GM19025 (cell line): ENCODE measurements at regions not wholly inside any gene's neighbourhood (a gene's known extent, or its start where the extent isn't known, plus 50 kb on each side); places are given as distances from the start of the nearest gene placed in this dataset.

Experiments
- ATAC-seq: cut with Tn5 transposase; IDR thresholded peaks from one replicate; pipeline ENCODE4 v1.9.1; 2021; ENCODE audit warnings: mild to moderate bottlenecking, low read depth, moderate library complexity; ENCODE audit not compliant: unreplicated experiment

DNA sequence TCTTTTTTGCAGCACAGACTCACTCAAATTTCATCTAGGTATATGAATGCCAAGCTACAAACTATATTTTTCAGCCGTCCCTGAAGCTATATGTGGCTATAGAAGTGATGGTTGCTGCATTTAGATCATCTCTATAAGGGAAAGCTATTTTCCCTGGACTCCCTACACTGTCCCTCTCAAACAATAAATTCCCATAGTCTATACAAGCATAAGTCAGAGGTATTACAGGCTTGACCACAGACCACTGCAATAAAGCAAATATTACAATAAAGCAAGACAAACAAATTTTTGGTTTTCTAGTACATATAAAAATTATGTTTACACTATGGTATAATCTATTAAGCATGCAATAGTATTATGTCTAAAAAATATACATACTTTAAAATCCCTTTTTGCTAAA lies 1015.5 kb upstream of the LRRN3 start:
- ATAC-seq = no peak

DNA sequence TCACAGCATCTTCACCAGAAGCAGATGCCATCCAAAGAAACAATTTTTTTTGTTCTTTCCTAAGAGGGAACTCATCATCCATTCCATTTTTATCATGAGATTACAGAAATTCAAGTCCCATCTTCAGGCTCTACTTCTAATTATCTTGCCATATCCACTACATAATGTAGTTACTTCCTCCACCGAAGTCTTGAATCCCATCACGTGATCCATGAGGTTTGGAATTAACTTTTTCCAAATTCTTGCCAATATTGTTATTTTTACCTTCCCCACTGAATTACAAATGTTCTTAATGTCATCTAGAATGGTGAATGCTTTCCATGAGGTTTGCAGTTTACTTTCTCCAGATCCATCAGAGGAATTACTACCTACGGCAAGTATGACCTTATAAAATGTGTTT lies 1014.7 kb upstream of the LRRN3 start:
- no peak for ATAC-seq

DNA sequence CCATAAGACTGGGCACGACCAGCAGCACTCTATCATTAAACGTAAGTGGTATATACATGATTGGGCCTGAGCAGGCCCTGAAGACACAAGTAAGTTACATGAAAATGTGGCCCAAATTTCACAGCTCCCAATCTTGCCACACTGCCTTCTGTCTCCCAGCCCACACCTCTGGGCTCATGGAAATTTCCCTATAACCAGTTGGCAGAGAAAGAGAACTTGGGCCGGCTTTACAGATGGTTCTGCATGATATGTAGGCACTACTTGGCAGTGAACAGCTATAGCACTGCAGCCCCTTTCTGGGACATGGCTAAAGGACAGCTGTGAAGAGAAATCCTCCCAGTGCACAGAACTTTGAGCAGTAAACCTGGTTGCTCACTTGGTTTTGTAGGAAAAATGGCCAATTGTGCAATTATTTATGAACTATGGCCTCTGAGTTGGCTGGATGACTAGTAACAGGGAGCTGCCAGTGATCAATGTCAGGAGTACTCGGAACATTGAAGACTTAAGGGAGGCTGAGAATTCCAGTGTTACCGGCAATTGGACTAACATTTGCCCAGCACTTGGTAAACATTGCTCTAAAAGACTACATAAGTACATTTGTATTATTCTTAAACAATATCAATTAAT lies 1006.6 kb upstream of the LRRN3 start:
- no peak for ATAC-seq

DNA sequence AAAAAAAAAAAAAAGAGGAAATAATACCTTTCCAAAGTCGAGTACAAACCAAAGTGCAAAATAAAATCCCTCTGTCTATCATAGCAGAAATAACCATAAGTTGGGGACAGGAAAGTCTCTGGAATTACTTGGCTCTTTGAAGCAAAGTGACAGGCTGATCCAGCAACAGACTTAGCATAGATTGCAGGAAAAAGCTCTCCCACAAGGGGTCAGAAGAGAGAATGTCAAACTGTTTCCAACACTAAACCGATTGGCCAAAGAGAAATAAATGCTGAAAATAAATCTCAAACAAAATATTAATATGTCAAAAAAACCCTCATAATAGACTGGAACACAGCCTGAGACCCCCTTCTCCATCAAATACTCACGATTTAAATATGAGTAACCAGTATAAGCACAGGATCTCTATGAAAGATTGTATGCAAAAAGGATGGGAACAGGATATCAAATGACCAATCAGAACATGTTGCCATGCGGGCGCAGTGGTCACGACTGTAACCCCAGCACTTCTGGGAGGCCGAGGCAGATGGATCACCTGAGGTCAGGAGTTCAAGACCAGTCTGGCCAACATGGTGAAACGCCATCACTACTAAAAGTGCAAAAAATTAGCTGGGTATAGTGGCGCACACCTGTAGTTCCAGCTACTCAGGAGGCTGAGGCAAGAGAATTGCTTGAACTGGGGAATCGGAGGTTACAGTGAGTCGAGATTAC lies 1000.7 kb upstream of the LRRN3 start:
- no peak for ATAC-seq

DNA sequence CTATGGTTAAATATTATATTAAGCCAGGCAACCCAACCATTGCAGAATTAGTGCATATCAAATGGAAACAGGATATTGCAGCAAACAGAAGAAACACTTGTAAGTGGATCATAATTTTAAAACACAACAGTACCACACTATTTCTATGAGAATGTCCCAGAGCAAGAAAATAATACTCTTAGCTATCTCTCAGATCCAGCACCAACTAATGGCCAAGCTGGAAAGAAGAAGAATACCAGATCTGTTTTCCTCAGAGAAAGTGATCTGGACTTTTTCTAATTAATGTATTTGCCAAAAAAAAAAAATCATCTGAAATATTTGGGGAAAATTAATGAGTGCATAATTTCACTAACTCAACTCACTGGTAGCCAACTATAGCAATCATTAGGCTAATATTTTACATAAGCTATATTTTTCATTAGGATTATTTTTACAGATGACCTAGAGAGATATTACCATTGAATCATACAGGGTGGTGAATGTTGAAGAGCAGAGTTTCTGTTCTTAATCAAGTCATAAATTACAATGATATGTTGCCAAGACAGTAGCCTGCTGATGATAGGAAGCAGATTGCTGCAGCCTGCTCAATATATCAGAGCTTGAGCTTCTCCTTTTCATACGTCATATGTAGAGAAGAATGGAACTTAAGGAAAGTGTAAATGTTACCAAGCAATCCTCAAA lies 995.4 kb upstream of the LRRN3 start:
- ATAC-seq = no peak

DNA sequence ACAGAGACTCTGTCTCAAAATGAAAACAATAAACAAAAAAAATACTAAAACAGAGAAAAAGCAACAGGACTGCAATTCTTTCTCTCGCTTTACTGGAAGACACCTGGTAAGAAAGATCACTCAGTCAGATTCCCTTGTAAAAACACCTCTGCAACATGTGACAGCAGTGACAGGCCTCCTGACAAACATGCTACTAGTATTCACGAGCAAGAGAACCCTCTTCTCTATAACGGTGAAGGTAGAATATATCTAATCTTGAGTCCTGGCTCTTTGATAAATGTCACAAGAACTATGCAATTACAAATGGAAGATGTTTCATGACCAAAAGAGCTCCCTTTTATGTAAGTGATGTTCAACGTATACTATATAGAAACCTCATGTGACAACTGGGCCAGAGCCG lies 986.7 kb upstream of the LRRN3 start:
- no peak for ATAC-seq

DNA sequence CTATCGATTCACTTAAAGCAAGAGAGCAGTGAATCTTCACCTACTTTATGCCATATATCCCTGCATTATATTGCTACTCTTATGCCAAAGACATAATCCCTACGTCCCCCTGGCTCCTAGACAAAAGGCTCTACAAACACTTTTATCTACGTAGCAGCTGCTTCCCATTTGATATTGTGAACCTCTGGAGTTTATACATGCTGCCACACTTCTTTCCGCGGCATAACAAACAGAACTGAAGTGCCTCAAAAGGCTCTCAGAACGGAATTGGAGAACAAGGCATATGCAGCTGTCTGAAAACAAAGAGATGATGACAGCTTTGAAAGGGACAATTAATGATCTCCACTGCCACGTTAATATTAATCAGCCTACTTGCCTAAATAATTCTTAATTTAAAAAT lies 985.6 kb upstream of the LRRN3 start:
- ATAC-seq = no peak

DNA sequence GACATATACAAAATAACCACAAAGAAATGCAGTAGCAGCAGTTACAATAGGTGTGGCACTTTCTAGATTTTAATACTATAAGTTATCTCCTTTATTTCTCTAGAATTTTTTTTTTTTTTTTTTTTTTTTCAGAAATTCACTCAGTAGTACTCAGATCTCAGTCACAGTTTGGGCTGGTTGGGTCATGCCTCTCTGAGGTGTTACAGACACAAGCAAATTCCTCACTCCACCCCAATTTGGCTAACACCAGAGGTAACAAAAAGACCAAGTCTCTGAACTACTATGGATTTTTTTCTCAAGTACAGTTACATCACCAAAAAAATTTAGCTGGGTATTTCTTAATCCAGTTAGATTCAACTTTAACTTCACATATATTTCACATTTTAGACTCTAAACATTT lies 985.1 kb upstream of the LRRN3 start:
- no peak for ATAC-seq

DNA sequence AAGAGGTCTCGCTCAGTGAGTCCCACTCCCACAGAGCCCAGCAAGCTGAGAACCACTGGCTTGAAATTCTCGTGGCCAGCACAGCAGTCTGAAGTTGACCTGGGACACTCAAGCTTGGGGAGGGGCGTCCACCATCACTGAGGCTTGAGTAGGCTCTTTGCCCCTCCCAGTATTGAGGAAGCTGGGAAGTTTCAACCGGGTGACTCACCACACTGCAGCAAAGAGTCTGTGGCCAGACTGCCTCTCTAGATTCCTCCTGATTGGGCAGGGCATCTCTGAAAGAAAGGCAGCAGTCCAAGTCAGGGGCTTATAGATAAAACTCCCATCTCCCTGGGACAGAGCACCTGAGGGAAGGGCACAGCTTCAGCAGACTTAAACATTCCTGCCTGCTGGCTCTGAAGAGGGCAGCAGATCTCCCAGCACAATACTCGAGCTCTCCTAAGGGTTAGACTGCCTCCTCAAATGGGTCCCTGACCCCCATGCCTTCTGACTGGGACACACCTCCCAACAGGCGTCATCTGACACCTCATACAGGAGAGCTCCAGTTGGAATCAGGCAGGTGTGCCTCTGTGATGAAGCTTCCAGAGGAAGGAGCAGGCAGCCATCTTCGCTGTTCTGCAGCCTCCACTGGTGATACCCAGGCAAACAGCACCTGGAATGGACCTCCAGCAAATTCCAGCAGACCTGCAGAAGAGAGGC lies 970.9 kb upstream of the LRRN3 start:
- no peak for ATAC-seq

DNA sequence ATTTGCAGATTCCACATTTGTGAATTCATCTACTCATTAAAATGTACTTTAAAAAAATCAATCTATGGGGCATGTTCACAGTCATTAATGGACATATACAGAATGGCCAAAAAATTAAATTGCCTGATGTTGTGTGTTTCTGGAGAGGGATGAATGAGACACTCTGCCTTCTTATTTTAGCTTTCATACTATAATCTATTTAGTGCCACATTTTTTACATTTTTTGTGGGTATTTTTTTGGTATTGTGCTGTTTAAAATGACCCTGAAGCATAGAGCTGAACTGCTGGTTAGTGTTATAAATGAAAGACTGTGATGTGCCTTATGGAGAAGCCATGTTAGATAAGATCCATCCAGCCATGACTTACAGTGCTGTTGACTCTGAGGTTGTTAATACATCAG lies 961.8 kb upstream of the LRRN3 start:
- no peak for ATAC-seq

DNA sequence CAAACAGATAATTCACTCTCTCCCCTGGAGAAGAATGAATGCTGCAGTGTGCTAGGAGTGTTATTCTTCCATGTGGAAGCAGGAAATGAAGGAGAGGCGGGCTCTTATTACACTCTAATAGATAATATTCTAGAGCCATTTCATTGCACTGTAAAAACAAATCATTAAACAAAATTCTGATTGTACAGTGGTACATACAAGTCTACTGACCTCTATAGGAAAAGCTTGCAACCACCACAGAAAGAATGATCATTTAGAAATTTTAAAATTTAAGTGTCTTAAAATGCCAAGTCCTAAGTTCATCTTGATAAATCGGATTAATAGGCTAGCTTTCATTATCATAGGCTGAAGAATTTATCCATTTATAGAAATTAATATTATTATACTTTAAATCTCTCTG lies 960.3 kb upstream of the LRRN3 start:
- ATAC-seq = no peak

DNA sequence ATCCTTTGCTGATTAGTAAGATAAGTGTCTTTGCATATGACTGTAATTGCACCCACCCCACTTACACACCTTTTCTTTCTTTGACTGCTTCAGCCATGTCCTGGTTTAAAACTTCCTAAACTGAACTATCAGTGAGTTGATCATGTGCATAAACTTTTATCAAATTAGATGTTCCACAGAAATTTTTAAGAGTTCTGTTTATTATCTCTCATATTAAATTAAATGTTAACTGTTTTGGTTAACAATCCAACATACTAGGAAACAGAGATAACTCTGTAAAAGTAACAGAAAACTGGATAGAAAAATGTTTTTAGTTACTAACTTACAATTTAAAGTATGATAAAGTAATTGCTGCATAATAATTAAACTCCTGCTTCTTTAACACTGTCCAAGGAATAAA lies 959.6 kb upstream of the LRRN3 start:
- no peak for ATAC-seq

DNA sequence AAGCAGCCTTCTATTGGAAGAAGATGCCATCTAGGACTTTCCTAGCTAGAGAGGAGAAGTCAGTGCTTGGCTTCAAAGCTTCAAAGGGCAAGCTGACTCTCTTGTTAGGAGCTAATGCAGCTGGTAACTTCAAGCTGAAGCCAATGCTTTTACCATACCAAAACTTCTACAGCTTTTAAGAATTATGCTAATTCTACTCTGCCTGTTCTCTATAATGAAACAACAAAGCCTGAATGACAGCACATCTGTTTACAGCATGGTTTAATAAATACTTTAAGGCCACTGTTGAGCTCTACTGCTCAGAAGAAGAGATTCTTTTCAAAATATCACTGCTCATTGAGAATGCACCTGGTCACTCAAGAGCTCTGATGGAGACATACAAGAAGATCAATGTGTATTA lies 951.9 kb upstream of the LRRN3 start:
- ATAC-seq = no peak

DNA sequence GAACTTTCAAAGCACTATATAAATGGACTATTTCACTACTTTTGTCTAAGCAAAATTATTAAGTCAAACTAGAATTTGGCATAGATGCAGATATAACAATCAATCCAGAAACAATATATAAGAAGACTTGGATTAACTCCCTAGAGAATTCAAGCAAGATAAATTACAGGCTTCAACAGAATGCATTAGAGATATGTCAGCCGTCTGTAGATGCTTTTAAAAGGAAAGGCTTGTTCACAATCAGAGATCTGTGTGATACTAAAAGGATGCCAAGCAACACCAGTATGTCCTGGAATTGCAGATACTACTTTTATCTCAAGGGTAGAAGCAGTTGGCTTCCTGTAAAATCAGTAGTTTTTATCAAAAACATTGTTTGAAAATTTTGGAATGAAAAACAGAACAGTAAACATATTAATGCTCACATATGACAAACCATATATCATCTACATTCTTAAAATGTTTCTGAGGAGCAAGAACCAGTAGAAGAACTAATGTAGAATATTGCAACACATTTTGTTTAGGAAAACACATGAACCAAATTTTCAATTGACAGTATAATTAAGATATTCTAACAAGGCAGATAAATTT lies 947.9 kb upstream of the LRRN3 start:
- no peak for ATAC-seq

DNA sequence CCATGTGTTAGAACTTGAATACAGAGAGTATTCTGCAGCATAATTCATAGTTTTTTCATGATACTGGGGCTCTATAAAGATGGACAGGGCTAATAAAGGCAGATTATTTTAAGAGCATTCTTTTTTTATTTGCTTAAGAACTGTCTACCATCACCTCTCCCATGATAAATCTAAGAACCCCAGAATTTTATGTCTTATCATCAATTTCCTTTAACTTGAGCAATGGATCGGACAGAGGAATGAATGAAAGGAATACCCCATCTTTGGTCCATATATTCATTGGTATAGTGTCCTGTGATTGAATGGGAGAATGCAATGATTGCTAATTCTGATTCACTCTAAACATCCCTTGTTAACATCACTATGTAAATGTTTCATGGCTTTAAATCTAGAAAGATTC lies 946.3 kb upstream of the LRRN3 start:
- ATAC-seq = no peak

DNA sequence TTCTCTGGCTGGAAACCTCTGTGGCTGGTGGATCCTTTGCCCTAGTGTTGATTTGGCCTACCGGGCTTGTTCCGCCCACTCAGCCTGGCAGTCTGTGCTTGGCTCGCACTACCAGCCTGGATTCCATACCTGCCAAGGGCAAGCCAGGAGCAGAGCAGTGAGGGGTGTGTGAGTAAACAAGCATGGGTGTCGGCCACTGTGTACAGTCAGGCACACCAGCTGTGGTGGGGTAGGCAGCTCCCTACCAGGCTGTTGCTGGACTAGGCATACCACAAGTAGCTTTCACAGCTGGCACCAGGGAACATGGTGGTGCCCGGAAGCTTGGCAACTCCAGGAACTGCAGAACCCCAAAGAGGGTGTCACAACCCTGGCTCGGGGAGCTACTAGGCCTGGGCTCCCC lies 942.9 kb upstream of the LRRN3 start:
- ATAC-seq = no peak

DNA sequence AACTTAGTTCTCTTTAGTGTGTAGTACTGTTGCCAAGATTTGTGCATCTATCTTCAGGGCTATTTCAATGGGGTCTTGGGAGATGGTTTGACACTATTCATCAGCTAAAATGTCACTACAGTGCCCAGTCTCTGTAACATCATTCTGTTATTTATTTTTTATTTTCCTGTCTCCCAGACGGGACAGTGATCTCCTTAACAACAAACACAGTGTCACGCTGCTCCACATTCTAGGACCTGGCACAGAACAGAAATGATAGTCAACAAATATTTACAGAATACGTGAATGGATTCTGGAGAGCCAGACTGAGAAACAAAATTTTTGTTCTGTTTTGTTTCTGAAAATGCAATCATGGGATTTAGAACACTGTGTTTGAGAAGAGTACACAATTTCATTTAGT lies 937.7 kb upstream of the LRRN3 start:
- ATAC-seq = no peak

DNA sequence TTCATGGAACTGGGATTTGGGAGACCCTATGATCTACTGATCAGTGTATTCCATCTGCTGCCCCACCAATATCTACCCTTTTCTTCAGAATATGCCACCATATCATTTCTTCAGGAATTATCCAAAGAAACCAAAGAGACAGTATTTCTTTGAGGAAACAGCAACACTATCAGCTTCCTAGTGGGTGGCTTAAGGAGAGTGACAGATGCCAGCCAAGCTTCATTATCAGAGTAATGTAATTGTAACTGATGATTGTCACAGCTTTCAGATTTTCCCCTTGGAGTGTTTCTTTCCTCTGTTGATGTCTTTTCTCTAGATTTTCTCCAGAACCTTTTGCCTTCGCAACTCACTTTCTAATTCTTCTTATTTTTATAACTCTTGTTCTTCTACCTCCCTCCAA lies 934.4 kb upstream of the LRRN3 start:
- no peak for ATAC-seq

DNA sequence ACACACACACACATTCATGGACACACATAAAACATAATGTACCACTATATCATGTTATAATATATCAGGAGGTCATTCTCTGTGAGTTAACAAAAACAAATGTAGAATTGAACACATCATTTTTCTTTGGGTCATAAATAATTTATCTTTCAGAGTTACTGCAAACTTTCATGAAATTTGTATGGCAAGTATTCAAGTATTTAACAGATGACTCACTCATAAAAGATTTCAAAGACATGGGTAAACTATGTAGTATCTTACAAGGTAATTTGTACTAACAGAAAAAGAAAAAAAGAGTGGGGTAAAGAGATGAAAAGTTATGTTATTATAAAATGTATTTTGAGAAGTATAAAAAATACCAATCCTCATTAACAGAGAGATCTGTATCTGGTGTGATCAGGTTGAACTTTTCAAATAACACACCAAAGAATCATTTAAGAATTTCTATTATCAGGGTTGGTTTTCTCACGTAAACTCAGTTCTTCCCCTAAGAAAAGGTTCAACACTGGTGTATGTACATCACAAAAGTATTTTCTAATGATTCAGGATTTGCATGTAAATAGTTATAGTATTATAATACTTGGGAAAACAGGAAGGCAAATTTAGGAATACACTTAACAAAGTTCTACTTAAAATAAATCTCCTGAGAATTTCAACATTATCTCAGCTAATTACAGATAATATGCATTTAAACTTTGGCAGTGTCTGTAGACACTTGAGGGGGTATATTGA lies 933.1 kb upstream of the LRRN3 start:
- ATAC-seq = no peak

DNA sequence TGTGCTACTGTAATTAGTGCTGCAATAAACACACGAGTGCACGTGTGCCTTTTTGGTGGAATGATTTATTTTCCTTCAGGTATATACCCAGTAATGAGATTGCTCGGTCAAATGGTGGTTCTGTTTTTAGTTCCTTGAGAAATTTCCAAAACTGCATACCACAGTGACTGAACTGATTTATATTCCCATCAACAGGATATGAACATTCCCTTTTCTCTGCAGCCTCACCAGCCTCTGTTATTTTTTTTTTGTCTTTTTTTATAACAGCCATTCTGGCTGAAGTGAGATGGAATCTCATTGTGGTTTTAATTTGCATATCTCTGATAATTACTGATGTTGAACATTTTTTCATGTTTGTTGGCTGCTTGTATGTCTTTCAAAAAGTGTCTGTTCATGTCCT lies 922.9 kb upstream of the LRRN3 start:
- no peak for ATAC-seq
